Left lung (tissue), 4 donors: ENCODE measurements at regions not wholly inside any gene's neighbourhood (a gene's known extent, or its start where the extent isn't known, plus 50 kb on each side); places are given as distances from the start of the nearest gene placed in this dataset.

ENCODE experiments used
- ATAC-seq: fragments of 200-7000 bp; cut with Tn5 transposase; one replicate; pipeline ENCODE4 v1.9.1; 2020; ENCODE audit warnings: moderate library complexity
- DNase-seq, 4 donors: peaks; one replicate each; pipeline ENCODE4 v3.0.0-alpha.2; 2013 to 2020
- H3K27ac ChIP-seq, 2 donors: fragments of 200-600 bp; sonication (generic) in 1 of 2; one replicate each; pipeline versions ENCODE4 v1.5.0 to v1.8.0; 2020 to 2021
- H3K27me3 ChIP-seq, 2 donors: fragments of 200-600 bp; sonication (generic) in 1 of 2; one replicate each; pipeline versions ENCODE4 v1.5.0 to v1.8.0; 2020 to 2021
- H3K36me3 ChIP-seq, 2 donors: fragments of 200-600 bp; sonication (generic) in 1 of 2; one replicate each; pipeline versions ENCODE4 v1.5.0 to v1.8.0; 2020 to 2021
- H3K4me1 ChIP-seq, 2 donors: fragments of 200-600 bp; one replicate each; pipeline ENCODE4 v1.8.0; 2021
- H3K4me3 ChIP-seq, 2 donors: fragments of 200-600 bp; sonication (generic) in 1 of 2; one replicate each; pipeline versions ENCODE4 v1.5.0 to v1.8.0; 2020 to 2021; ENCODE audit warnings: mild to moderate bottlenecking in 1 of 2
- H3K9me3 ChIP-seq, 2 donors: fragments of 200-600 bp; sonication (generic) in 1 of 2; one replicate each; pipeline versions ENCODE4 v1.5.0 to v1.8.0; 2020 to 2021
- intact Hi-C, 2 donors: fragments of 100-400 bp; cut with DNase I; formaldehyde crosslinking; loops; one replicate each; pipeline versions ENCODE4 v1.11.2 to v1.14.2; 2022
- TF ChIP-seq, protein P1 (sequence below), 2 donors: fragments of 200-600 bp; sonication (generic) in 1 of 2; IDR thresholded peaks; one replicate each; pipeline versions ENCODE4 v1.5.0 to v1.8.0; 2021; ENCODE audit warnings: antibody characterized with exemption in 2 of 2
- donor health status: DM: no; HTN: yes; CAD: no.
- donor health status: DM: no; HTN: no; CAD: no.

DNA sequence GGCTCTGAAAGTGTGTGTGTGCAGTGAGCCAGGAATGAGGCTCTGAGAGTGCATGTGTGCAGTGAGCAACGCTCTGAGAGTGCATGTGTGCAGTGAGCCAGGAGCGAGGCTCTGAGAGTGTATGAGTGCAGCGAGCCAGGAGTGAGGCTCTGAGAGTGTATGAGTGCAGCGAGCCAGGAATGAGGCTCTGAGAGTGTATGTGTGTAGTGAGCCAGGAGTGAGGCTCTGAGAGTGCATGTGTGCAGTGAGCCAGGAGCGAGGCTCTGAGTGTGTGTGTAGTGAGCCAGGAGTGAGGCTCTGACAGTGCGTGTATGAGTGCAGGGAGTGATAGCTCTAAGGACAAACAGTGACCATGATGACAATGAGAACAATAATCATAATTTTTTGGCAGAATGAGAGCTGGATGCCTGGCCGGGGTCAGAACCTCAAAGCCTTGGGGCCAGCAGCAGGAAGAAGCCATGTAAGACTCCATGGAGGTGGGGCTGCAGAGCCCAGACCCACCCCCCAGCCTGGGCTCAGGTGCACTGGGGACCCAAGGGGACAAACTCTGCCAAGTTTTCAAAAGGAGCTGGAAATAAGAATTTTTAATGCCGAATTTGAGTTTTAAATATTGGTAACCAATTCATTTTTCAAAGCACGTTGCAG lies 85.7 kb upstream of the PRR20G start:
- intact Hi-C loops: no loop called here
- peak; percentile 14 for ATAC-seq
- Histone ChIP-seq H3K4me3 (no peak overlapping the region), H3K27me3 (peaks cover 0 to 12% of the 10 kb centered on the region in 2 donors), H3K36me3 (no peaks in the 10 kb centered on the region), H3K9me3 (no peaks in the 10 kb centered on the region), H3K27ac (no peak overlapping the region), H3K4me1 (no peaks in the 10 kb centered on the region)
- DNase-seq: peak in 1 of 4 donors; percentile 4
- TF ChIP-seq, protein P1, sequence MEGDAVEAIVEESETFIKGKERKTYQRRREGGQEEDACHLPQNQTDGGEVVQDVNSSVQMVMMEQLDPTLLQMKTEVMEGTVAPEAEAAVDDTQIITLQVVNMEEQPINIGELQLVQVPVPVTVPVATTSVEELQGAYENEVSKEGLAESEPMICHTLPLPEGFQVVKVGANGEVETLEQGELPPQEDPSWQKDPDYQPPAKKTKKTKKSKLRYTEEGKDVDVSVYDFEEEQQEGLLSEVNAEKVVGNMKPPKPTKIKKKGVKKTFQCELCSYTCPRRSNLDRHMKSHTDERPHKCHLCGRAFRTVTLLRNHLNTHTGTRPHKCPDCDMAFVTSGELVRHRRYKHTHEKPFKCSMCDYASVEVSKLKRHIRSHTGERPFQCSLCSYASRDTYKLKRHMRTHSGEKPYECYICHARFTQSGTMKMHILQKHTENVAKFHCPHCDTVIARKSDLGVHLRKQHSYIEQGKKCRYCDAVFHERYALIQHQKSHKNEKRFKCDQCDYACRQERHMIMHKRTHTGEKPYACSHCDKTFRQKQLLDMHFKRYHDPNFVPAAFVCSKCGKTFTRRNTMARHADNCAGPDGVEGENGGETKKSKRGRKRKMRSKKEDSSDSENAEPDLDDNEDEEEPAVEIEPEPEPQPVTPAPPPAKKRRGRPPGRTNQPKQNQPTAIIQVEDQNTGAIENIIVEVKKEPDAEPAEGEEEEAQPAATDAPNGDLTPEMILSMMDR (IDR thresholded peaks at IDR 0.05): no peak

DNA sequence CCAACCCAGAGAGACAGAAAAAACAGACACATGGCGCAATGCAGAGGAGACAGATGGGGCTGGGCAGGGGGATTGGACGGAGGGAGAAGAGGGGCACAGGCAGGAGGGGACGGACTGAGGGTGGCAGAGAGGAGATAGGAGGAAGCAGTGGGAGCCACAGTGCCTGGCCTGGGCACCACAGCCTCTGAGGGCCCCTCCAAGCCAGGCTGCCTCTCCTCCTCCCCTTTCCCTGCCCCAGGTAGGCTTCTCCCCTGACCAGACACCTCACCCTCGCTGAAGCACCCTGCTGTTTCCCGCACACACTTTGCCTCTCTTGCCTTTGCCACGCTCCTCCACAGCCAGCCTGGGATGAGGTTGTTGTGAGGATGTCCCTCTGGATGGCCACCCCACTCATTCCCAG lies 84.0 kb upstream of the PRR20G start:
- Histone ChIP-seq H3K27ac (no peak overlapping the region), H3K4me1 (no peaks in the 10 kb centered on the region), H3K4me3 (no peak overlapping the region), H3K27me3 (peaks cover 0 to 16% of the 10 kb centered on the region in 2 donors), H3K36me3 (no peaks in the 10 kb centered on the region), H3K9me3 (no peaks in the 10 kb centered on the region)
- intact Hi-C loops: no loop called here
- DNase-seq (no peak), ATAC-seq (no peak)
- TF ChIP-seq, protein P1 (IDR thresholded peaks at IDR 0.05): no peak

DNA sequence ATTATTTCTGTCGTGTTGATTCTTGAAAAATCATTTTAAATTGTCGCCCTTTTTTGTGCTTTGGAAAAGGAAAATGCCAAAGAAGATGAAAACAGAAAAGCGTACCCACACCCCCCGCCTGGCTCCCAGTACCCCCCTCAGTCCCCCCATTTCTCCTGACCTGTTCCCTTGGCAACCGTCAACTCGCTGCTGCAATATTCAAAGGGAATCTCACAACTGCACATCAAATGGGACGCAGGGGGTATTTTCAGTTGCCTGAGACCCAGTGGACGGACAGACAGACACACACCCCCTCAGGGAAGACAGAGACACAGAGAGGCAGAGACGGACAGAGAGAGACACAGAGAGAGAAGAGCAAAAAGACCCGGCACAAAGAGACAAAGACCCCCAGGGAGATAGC lies 83.5 kb upstream of the PRR20G start:
- Histone ChIP-seq H3K9me3 (no peaks in the 10 kb centered on the region), H3K27me3 (peaks cover 0 to 16% of the 10 kb centered on the region in 2 donors), H3K4me3 (no peak overlapping the region), H3K4me1 (no peaks in the 10 kb centered on the region), H3K27ac (no peak overlapping the region), H3K36me3 (no peaks in the 10 kb centered on the region)
- no peak for ATAC-seq
- TF ChIP-seq, protein P1 (IDR thresholded peaks at IDR 0.05): no peak
- intact Hi-C loops: no loop called here
- no peak for DNase-seq

DNA sequence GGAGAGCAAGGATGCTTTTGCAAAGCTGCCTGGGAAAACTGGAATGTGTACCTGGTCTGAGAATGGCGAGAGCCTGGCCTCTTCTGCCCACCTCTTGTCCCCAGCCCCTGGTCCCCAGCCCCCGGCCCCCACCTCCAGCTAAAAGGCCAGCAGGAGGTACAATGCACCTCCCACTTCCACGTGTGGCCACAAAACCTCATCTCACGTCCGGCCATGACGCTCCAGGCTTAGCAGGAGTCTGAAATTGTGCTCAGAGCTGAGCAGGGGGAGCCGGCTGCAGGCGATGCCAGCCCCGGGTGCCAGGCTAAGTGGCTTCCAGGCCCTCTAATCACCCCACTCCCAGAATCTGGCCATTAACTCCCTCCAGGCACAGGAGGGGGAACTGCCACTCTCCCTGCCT lies 83.1 kb upstream of the PRR20G start:
- intact Hi-C loops: no loop called here
- H3K27ac ChIP-seq: no peak overlapping the region
- H3K27me3 ChIP-seq: peaks cover 0 to 16% of the 10 kb centered on the region in 2 donors
- ATAC-seq: no peak
- TF ChIP-seq, protein P1 (IDR thresholded peaks at IDR 0.05): no peak
- no peak for DNase-seq
- H3K4me1 ChIP-seq: no peaks in the 10 kb centered on the region
- H3K4me3 ChIP-seq: no peak overlapping the region
- no peaks in the 10 kb centered on the region for H3K9me3 ChIP-seq
- H3K36me3 ChIP-seq: no peaks in the 10 kb centered on the region

DNA sequence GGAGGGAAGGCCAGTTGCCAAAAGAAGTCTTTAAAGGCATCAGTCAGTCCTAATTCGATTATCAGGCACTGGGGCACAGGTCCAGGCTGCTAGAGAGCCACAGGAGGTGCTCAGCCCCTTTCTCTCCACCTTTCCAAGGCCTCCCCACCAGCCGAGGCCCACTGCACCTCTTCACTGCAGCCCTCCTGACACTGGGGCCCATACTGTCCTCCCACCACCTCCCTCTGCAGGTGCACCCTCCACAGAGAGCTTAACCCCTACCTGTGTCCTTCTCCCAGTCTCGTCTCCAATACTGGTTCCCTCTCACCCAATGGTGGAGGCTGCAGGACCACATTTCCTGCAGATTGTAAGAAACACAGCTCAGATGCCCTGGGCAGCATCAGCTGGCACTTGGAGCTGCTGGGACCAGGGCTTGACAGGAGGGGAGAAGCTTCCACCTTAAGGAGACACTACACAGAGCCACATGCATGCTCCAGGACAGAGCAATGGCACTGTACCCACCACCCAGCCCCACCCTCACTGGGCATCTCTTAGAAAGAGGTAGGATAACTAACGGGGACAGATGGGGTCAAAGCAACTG lies 81.6 kb upstream of the PRR20G start:
- Histone ChIP-seq H3K4me1 (no peaks in the 10 kb centered on the region), H3K4me3 (no peak overlapping the region), H3K36me3 (no peaks in the 10 kb centered on the region), H3K9me3 (no peaks in the 10 kb centered on the region), H3K27me3 (peaks cover 0 to 16% of the 10 kb centered on the region in 2 donors), H3K27ac (no peak overlapping the region)
- TF ChIP-seq, protein P1 (IDR thresholded peaks at IDR 0.05): no peak
- DNase-seq (no peak), ATAC-seq (no peak)
- intact Hi-C loops: no loop called here
